ENCODE measurements at regions not wholly inside any gene's neighbourhood (a gene's known extent, or its start where the extent isn't known, plus 50 kb on each side); places are given as distances from the start of the nearest gene placed in this dataset.

DNA sequence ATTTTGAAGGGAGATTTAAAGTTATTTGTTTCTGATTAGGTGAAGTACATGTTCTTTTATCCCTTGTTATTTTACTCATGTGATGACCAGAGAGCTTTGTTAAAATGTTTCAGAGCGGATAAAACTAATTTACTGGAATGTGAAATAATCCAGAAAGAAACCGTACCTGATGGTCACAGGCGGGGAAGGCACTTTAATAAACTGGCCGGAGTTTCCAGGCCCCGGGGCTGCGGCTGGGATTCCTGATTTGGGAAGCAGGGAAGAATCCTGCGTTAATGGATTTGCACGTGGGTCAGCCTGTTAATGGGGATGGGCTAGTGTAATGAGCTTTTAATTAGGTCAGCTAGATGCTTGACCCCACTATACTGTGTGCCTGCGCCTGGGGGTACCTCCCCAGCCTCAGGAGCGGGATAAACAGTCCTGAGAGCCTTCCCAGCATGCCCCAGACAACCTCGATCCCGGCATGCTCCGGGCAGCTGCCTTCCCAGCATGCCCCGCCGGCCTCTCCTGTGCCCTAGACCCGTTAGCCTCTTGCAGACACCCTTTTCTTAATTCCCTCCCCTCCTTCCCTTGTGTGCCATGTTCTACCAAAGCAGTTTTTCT, 208.6 kb upstream of the CDKN3 start:
- Histone ChIP-seq H3K27me3 (no peaks in the 10 kb centered on the region), H3K27ac (no peak overlapping the region), H3K9me3 (replicated peaks) (no peaks in the 10 kb centered on the region; the same call in 1 of the 2 replicates), H3K4me3 (no peak overlapping the region), H3K4me1 (no peaks in the 10 kb centered on the region), H3K36me3 (no peaks in the 10 kb centered on the region)
- no peak for DNase-seq

DNA sequence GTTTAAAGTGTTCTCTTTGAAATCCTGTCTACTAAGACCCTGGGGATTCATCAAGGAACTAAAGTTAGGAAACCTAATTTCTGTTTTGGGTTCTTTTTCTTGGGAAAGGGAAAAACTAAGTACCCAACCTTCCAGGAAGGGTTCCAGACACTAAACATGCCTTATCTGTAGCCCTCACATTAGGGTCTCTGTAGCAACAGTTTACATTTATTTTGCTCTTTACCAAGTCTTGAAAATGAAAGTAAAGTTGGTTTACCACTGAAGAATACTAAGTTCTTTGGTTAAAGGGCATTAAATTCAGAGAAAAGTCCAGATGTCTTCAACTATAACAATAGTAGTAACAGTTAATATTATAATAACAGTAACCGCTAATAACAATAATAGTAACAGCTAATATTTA, 207.5 kb upstream of the CDKN3 start:
- no peaks in the 10 kb centered on the region; the same call in 1 of the 2 replicates for H3K9me3 ChIP-seq (replicated peaks)
- no peaks in the 10 kb centered on the region for H3K36me3 ChIP-seq
- DNase-seq: no peak
- H3K4me3 ChIP-seq: no peak overlapping the region
- H3K27me3 ChIP-seq: no peaks in the 10 kb centered on the region
- H3K27ac ChIP-seq: no peak overlapping the region
- H3K4me1 ChIP-seq: no peaks in the 10 kb centered on the region

DNA sequence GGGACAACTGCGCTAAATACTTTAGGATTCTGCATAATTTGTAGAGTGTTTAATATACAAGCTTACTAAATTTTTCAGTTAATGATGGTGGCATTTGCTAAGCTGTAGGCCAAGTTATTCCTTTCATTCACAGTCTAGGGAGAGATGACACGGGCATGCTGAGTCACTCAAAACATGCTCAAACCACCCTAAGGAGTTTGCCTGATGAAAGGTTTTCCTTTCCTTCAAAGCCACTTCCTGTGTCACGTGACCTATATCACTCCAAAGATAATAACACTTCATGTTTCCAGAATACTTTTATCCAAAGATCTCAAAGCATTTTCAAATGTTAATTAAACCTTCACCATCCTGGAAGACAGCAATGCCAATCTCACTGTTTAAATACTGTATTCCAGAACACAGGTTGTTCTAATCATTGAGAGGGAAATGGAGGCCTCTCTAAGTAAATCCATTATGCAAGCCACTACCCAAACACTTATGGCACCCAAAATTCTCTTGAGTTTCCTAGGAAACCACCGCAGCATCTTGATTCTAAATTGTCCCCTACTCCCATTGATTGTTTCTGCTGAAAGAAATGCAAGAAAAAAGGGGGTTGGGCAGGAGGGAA, 207.0 kb upstream of the CDKN3 start:
- DNase-seq: no peak

DNA sequence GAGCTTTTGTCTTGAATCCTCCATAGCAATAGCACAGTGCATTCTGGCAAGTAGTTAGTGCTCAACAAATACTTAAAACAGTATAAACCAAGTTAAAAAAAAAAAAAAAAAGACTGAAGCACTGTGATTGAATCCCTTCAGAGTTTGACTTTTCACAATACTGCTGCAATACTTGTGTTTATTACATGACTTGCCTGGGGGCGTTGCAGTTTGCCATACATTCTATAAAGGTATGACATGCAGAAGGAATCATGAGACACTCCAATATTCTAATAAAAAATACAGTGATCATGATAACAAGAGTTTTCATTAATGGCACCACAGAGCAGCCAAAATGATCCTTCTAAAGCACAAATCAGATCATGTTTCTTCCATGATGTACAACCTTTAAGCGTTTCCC, 205.0 kb upstream of the CDKN3 start:
- DNase-seq: no peak

More for the DNA sequence above, 207.0 kb upstream of the CDKN3 start:
- Histone ChIP-seq H3K27me3 (no peaks in the 10 kb centered on the region), H3K36me3 (no peaks in the 10 kb centered on the region), H3K9me3 (replicated peaks) (no peaks in the 10 kb centered on the region; the same call in 1 of the 2 replicates), H3K27ac (no peak overlapping the region), H3K4me1 (no peaks in the 10 kb centered on the region), H3K4me3 (no peak overlapping the region)

DNA sequence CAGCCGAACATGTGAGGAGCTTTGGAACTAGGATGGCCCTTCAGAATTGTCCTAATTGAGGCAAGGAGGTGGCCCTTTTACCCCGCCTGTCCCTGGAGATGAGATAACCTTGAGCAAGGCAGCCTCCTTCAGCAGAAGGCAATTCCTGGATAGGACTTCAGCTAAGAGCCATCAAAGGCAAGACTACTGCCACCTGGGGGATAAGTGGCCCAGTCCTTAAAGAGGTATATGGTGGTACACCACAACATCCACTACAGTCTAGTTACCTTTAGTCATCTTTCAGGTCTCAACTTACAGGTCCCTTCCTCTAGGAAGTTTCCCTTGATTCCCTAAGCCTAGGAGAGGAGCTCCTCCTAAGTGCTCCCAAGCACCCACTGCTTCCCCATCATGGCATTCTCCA, 204.2 kb upstream of the CDKN3 start:
- H3K27me3 ChIP-seq: no peaks in the 10 kb centered on the region
- H3K27ac ChIP-seq: no peak overlapping the region
- no peak overlapping the region for H3K4me3 ChIP-seq
- no peaks in the 10 kb centered on the region; the same call in 1 of the 2 replicates for H3K9me3 ChIP-seq (replicated peaks)
- DNase-seq: no peak
- H3K36me3 ChIP-seq: no peaks in the 10 kb centered on the region
- no peaks in the 10 kb centered on the region for H3K4me1 ChIP-seq

More for the DNA sequence above, 205.0 kb upstream of the CDKN3 start:
- H3K9me3 ChIP-seq (replicated peaks): no peaks in the 10 kb centered on the region; the same call in 1 of the 2 replicates
- no peak overlapping the region for H3K4me3 ChIP-seq
- H3K27ac ChIP-seq: no peak overlapping the region
- no peaks in the 10 kb centered on the region for H3K36me3 ChIP-seq
- H3K27me3 ChIP-seq: no peaks in the 10 kb centered on the region
- H3K4me1 ChIP-seq: no peaks in the 10 kb centered on the region

DNA sequence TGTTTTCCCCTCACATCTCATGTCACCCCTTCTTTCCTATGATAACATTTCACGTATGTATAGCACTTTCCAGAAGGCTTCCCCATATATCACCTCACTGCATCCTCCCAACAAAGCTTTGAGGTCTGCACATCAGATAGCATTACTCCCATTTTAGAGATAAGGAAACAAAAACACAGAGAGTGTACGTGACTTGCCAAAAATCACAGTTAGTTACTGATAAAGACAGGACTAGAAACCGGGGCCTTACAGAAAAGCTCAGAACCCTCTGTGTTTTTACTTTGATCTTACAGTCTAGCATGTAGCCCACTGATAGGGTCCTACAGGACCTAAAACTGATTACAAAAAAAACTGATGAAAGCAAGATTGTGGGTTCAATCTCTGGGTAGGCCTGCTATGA, 202.9 kb upstream of the CDKN3 start:
- DNase-seq: no peak
- H3K9me3 ChIP-seq (replicated peaks): no peaks in the 10 kb centered on the region; the same call in 1 of the 2 replicates
- no peaks in the 10 kb centered on the region for H3K36me3 ChIP-seq
- H3K27ac ChIP-seq: no peak overlapping the region
- H3K4me1 ChIP-seq: no peaks in the 10 kb centered on the region
- H3K4me3 ChIP-seq: no peak overlapping the region
- no peaks in the 10 kb centered on the region for H3K27me3 ChIP-seq

DNA sequence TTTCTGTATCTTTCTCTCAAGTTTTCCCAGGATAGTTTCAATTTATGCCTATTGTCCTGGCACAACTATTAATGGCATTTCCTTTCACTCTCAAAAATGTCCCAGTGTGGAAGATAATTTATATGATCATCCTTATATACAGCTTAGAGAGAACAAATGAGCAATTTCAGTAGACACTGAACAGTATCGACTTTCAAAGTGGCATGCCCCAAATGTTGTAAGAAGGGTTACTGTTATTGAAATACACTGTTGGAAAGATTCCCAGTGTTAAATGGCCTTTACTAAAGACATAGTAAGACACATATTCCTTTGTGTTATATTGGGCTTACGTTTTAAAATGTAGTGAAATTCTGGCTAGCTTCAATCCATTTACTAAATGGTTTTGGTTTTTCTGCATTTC, 202.3 kb upstream of the CDKN3 start:
- Histone ChIP-seq H3K9me3 (replicated peaks) (no peaks in the 10 kb centered on the region; the same call in 1 of the 2 replicates), H3K36me3 (no peaks in the 10 kb centered on the region), H3K4me1 (no peaks in the 10 kb centered on the region), H3K27me3 (no peaks in the 10 kb centered on the region), H3K4me3 (no peak overlapping the region), H3K27ac (no peak overlapping the region)
- DNase-seq: no peak

DNA sequence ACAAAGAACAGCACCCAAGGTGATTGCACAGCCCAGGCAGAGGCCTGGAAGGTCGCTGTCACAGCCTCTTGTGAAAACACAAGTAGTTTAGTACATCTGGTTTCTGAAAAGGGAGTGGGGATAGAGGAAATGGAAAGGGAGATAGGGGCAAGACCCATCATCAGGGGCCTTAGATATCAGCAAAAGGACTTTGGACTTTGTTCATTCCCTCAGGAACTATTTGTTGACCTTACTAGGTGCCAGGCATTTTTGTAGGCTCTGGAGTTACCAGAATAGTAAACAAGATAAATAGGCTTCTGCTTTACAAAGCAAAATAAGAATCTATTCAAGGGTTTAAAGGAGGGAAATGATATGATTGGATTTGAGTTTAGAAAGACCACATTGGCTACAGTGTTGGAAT, 199.4 kb upstream of the CDKN3 start:
- Histone ChIP-seq H3K36me3 (no peaks in the 10 kb centered on the region), H3K4me3 (no peak overlapping the region), H3K9me3 (replicated peaks) (no peaks in the 10 kb centered on the region; the same call in 1 of the 2 replicates), H3K27ac (no peak overlapping the region), H3K4me1 (no peaks in the 10 kb centered on the region), H3K27me3 (no peaks in the 10 kb centered on the region)
- no peak for DNase-seq

DNA sequence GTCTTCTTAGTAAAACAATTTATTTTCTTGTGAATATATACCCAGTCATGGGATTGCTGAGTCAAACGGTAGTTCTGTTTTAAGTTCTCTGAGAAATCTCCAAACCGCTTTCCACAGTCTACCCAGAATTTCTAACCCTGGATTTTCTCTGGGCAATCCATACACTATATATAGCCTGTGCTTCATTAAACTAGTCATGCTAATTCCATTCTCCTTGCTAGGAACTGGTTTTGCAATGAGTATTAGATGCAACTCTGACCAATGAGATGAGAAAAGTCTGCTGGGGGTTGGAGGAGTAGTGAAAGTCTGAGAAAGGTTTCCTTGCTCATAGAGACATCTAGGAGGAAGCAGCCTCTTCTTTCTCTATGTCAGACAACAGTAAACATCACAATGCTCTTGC, 196.1 kb upstream of the CDKN3 start:
- Histone ChIP-seq H3K36me3 (no peaks in the 10 kb centered on the region), H3K27ac (no peak overlapping the region), H3K27me3 (no peaks in the 10 kb centered on the region), H3K4me1 (no peaks in the 10 kb centered on the region), H3K9me3 (replicated peaks) (no peaks in the 10 kb centered on the region), H3K4me3 (no peak overlapping the region)
- no peak for DNase-seq

DNA sequence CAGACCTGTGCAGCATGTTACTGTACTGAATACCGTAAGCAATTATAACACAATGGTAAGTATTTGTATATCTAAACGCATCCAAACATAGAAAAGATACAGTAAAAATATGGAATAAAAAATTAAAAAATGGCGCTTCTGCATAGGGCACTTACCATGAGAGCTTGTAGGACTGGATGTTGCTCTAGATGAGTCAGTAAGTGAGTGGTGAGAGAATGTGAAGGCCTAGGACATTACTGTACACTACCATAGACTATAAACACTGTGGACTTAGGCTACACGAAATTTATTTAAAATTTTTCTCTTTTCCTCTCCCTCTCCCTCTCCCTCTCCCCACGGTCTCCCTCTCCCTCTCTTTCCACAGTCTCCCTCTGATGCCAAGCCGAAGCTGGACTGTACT, 194.5 kb upstream of the CDKN3 start:
- no peak overlapping the region for H3K27ac ChIP-seq
- H3K4me3 ChIP-seq: no peak overlapping the region
- DNase-seq: no peak
- H3K36me3 ChIP-seq: no peaks in the 10 kb centered on the region
- no peaks in the 10 kb centered on the region for H3K27me3 ChIP-seq
- H3K4me1 ChIP-seq: no peaks in the 10 kb centered on the region
- no peaks in the 10 kb centered on the region for H3K9me3 ChIP-seq (replicated peaks)

DNA sequence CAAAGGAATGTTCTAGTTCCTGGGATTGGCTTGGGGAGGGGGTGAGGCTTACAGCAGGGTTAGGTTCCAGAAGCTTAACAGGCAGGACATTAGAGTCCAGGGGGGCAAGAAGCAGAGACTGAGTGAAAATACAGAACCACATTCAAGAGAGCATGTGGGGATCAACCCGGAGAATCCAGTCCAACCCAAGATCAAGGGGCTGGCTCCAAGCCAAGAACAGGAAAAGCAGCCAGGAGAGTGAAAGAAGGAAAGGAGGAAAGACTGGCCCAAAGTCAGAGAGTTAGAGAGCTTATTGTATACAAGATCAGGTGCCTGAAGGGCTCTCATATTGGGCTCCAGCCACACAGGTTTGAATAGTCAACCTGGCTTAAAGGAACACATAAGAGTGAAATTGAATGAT, 190.3 kb upstream of the CDKN3 start:
- no peak for DNase-seq
- Histone ChIP-seq H3K4me1 (peaks cover 4% of the 10 kb centered on the region; the same call in 1 of the 2 replicates), H3K27me3 (no peaks in the 10 kb centered on the region), H3K4me3 (no peak overlapping the region), H3K9me3 (replicated peaks) (no peaks in the 10 kb centered on the region), H3K27ac (no peak overlapping the region), H3K36me3 (no peaks in the 10 kb centered on the region)

DNA sequence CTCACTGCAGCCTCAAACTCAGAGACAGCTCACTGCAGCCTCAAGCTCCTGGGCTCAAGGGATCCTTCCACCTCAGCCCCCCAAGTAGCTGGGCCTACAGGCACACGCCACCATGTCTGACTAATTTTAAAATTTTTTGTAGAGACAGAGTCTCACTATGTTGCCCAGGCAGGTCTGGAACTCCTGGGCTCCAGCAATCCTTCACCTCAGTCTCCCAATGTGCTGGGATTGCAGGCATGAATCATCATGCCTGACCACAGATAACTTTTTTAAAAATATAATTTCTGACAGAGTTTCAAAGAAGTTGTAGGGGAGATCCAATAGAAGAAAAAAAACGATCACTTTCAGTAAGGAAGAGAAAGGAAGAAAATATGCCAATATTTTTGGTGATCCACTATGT, 189.7 kb upstream of the CDKN3 start:
- H3K27ac ChIP-seq: no peak overlapping the region
- no peaks in the 10 kb centered on the region for H3K9me3 ChIP-seq (replicated peaks)
- no peak overlapping the region for H3K4me3 ChIP-seq
- DNase-seq: no peak
- no peaks in the 10 kb centered on the region for H3K36me3 ChIP-seq
- peaks cover 4% of the 10 kb centered on the region; the same call in 1 of the 2 replicates for H3K4me1 ChIP-seq
- no peaks in the 10 kb centered on the region for H3K27me3 ChIP-seq

DNA sequence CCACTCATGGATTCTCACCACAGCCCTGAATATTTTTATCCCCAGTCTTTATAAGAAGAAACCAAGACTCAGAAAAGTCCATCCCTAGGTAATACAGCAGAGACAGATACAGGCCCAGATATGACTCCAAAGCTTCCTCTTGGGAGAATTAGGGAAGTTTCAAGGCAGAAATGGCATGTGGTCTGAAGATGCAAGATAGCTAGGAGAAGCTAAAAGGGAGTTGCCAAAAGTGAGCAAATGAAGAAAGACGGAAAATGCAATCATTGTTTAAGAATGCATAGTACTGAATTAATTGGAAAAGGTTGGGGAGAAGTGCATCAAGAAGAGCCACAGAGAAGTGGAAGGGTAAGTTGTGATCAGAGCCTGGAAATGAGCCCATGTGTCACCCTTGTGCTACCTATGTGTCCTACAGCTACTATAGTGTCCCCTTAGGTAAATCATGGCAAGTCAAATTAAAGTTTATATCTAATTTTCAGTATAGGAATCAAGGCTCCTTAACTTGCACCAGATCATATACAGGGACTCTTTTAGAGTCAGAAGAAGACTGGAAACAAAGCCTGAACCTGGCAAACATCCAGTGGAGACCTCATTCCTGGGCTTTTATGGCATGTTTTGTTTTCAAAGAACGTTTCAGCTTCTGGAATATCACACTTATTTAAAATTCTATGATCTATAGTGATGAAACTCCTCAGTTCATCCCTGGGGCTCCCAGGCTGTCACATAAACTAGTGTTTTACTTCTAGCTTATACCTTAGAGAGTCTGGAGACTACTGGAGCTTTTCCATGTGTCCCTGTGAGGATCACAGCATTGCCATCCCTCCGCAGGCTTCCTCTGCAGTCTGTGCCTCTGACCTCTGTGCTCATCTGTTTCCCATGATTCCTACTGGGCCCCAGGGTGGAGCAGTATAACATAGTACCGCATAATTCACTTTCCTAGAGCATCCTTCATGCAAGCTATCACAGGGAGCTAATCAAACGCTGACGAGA, 189.0 kb upstream of the CDKN3 start:
- Histone ChIP-seq H3K4me1 (peaks cover 4% of the 10 kb centered on the region; the same call in 1 of the 2 replicates), H3K27ac (no peak overlapping the region), H3K4me3 (no peak overlapping the region), H3K9me3 (replicated peaks) (no peaks in the 10 kb centered on the region), H3K27me3 (no peaks in the 10 kb centered on the region), H3K36me3 (no peaks in the 10 kb centered on the region)
- DNase-seq: no peak

DNA sequence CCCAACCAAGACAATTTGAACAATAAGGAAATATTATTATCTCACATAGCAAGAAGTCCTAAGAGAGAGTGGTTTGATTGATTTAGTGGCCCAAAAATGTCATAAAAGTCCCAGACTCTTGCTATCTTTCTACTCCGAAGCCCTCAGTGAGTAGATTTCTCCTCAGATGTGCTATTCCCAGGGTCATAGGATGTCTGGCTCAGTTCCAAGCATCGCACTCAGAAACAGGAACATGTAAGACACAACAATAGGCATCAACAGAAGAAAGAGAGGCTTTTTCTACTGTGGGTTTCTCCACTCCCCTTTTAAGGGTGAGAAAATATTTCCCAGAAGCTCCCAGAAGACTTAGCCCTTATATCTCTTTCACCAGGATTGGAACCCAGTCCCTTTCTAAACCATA, 188.1 kb upstream of the CDKN3 start:
- Histone ChIP-seq H3K9me3 (replicated peaks) (no peaks in the 10 kb centered on the region), H3K4me1 (peaks cover 4% of the 10 kb centered on the region; the same call in 1 of the 2 replicates), H3K4me3 (no peak overlapping the region), H3K27ac (no peak overlapping the region), H3K27me3 (no peaks in the 10 kb centered on the region), H3K36me3 (no peaks in the 10 kb centered on the region)
- no peak for DNase-seq

Data from SJCRH30 (cell line).